ENCODE measurements at regions not wholly inside any gene's neighbourhood (a gene's known extent, or its start where the extent isn't known, plus 50 kb on each side); places are given as distances from the start of the nearest gene placed in this dataset.
"Not testable (repeated sequence)": the region's sequence is repeated elsewhere in the genome, so short reads cannot be mapped to it uniquely, and the experiment has no call there.

DNA sequence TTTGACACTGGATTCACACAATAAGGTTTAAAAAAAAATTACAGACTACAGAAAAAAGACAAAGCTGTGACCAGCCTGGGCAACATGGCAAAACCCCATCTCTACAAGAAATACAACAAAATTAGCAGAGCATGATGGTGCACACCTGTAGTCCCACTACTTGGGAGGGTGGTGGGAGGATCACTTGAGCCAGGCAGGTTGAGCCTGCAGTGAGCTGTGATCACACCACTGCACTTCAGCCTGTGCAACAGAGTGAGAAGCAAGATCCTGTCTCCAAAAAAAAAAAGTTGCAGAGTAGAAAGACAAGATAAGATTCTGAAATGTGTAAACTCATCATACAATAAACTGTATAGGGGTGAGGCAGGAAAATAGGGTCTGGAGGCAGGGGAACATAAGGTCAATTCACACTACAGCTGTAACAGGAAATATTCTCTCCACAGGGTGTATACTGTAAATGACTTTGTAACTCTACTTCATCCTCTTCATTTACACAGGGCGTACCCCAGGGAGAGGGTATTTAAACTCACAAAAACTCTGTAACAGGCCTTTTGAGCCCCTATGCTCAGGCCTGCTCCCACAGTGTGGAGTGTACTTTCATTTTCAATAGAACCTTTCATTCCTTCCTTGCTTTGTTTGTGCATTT, 112.6 kb upstream of the MAPK10 start:
- intact Hi-C loops (cut with DNase I; ENCODE audit: low total_unique reads): no loop called here
- Histone ChIP-seq H3K4me3 (no peak overlapping the region), H3K4me1 (no peaks in the 10 kb centered on the region), H3K27ac (no peak overlapping the region), H3K36me3 (no peaks in the 10 kb centered on the region), H3K27me3 (no peaks in the 10 kb centered on the region), H3K9me3 (no peaks in the 10 kb centered on the region)
- no peak for TF ChIP-seq POLR2A (IDR thresholded peaks at IDR 0.05)
- TF ChIP-seq, protein P1, sequence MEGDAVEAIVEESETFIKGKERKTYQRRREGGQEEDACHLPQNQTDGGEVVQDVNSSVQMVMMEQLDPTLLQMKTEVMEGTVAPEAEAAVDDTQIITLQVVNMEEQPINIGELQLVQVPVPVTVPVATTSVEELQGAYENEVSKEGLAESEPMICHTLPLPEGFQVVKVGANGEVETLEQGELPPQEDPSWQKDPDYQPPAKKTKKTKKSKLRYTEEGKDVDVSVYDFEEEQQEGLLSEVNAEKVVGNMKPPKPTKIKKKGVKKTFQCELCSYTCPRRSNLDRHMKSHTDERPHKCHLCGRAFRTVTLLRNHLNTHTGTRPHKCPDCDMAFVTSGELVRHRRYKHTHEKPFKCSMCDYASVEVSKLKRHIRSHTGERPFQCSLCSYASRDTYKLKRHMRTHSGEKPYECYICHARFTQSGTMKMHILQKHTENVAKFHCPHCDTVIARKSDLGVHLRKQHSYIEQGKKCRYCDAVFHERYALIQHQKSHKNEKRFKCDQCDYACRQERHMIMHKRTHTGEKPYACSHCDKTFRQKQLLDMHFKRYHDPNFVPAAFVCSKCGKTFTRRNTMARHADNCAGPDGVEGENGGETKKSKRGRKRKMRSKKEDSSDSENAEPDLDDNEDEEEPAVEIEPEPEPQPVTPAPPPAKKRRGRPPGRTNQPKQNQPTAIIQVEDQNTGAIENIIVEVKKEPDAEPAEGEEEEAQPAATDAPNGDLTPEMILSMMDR (IDR thresholded peaks at IDR 0.05 in 4 of 5, conservative IDR thresholded peaks at IDR 0.05 in 1 of 5): no peak
- ATAC-seq (no peak), DNase-seq (no peak)
- in situ Hi-C loops (cut with MboI; ENCODE audit: low sequenced_read_pairs in 4 of 4): no loop called here

DNA sequence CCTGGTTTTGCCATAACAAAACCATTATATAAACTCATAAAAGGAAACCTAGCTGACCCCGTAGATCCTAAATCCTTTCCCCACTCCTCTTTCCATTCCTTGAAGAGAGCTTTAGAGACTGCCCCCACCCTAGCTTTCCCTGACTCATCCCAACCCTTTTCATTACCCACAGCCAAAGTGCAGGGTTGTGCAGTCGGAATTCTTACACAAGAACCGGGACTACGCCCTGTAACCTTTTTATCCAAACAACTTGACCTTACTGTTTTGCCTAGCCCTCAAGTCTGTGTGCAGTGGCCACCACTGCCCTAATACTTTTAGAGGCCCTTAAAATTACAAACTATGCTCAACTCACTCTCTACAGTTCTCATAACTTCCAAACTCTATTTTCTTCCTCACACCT, 116.0 kb upstream of the PTPN13 start:
- H3K4me1 ChIP-seq; DNase-seq; intact Hi-C loops (cut with DNase I; ENCODE audit: low total_unique reads); H3K9me3 ChIP-seq; H3K4me3 ChIP-seq; H3K27me3 ChIP-seq; in situ Hi-C loops (cut with MboI; ENCODE audit: low sequenced_read_pairs in 4 of 4); H3K27ac ChIP-seq; H3K36me3 ChIP-seq; ATAC-seq: not testable (repeated sequence)

DNA sequence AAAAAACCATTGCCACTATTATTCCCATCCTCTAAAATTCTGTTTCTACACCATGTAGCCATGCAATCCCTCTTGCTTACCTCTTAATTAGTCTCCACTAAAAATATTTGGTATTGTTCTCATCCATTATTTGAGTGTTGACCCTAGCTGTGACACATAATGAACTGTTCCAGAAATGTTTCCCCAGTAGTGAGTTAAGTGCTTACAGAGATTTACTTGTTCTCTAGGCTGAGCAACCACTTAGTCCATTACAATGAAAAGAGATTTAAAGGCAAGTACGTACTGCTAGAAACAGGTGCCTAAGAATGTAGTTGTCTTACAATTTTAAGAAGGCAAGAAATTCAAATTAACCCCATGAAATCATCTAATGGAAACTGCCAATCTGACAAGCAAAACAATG, 112.7 kb upstream of the PTPN13 start:
- DNase-seq: no peak
- Histone ChIP-seq H3K9me3 (no peaks in the 10 kb centered on the region), H3K27me3 (no peaks in the 10 kb centered on the region), H3K36me3 (no peaks in the 10 kb centered on the region), H3K27ac (no peak overlapping the region), H3K4me1 (no peaks in the 10 kb centered on the region), H3K4me3 (no peak overlapping the region)
- intact Hi-C loops (cut with DNase I; ENCODE audit: low total_unique reads) (no loop called here), in situ Hi-C loops (cut with MboI; ENCODE audit: low sequenced_read_pairs in 4 of 4) (no loop called here)
- no peak for ATAC-seq
- TF ChIP-seq, protein P1 (IDR thresholded peaks at IDR 0.05 in 4 of 5, conservative IDR thresholded peaks at IDR 0.05 in 1 of 5): no peak
- TF ChIP-seq POLR2A (IDR thresholded peaks at IDR 0.05): no peak

DNA sequence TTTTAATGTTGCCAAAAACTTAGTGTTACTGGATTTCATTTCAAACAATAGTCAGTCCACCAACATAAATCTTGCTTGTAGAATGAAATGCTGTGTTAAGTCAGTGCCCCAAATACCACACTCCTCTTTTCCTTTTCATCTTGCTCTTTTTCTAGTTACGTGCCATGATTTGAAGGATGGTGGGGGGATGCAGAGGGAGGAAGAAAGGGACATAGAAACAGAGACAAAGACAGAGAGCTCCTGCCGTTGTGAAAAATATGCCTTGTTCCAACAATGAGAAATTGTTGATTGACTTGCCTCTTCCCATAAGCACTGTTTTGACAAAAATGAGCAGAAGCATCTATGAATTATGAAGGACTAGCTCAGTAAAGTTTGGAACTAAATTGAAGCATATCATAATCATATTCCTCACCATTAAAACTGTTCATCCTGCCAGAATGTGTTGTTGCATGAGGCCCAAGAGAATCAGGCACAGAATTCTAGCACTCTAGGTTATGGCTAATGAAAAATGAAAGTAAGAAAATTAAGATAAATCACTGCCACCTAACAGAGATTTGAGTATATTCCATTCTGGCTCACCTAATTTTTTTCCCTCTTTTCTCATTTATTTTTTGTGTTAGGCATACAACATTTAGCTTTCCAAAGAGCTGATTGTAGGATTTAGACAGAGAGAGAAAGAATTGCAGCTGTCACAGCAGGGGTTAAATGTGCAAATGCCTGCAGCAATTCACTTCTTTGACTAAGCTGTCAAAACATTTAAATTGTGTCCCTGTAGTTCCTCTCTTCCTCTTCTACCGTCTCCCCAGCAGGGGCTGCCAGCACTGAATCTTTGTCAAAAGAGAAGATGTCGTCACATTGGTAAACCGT, 111.6 kb upstream of the PTPN13 start:
- no peak overlapping the region for H3K4me3 ChIP-seq
- no peak overlapping the region for H3K27ac ChIP-seq
- H3K9me3 ChIP-seq: no peaks in the 10 kb centered on the region
- no peak for ATAC-seq
- H3K4me1 ChIP-seq: no peaks in the 10 kb centered on the region
- H3K36me3 ChIP-seq: no peaks in the 10 kb centered on the region
- in situ Hi-C loops (cut with MboI; ENCODE audit: low sequenced_read_pairs in 4 of 4) (no loop called here), intact Hi-C loops (cut with DNase I; ENCODE audit: low total_unique reads) (no loop called here)
- no peak for TF ChIP-seq POLR2A (IDR thresholded peaks at IDR 0.05)
- TF ChIP-seq, protein P1 (IDR thresholded peaks at IDR 0.05 in 4 of 5, conservative IDR thresholded peaks at IDR 0.05 in 1 of 5): no peak
- H3K27me3 ChIP-seq: no peaks in the 10 kb centered on the region
- DNase-seq: no peak

DNA sequence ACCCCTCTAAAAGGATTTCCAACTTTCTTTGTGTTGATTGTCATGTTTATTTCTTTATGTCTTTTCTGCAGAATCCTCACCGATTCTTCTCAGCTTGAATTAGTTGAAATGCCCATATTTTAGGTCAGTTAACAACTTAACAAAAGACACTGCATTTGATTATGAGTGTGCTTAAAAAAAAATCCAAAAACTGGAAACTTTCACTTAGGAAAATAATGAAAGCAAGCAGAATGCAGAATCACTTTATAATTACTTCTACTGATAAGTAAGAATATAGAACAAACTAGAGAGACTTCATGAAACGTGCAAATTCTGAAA, 111.0 kb upstream of the PTPN13 start:
- Histone ChIP-seq H3K4me1 (no peaks in the 10 kb centered on the region), H3K4me3 (no peak overlapping the region), H3K36me3 (no peaks in the 10 kb centered on the region), H3K27ac (no peak overlapping the region), H3K27me3 (no peaks in the 10 kb centered on the region), H3K9me3 (no peaks in the 10 kb centered on the region)
- TF ChIP-seq POLR2A (IDR thresholded peaks at IDR 0.05): no peak
- TF ChIP-seq, protein P1 (IDR thresholded peaks at IDR 0.05 in 4 of 5, conservative IDR thresholded peaks at IDR 0.05 in 1 of 5): no peak
- ATAC-seq (no peak), DNase-seq (no peak)
- intact Hi-C loops (cut with DNase I; ENCODE audit: low total_unique reads) (no loop called here), in situ Hi-C loops (cut with MboI; ENCODE audit: low sequenced_read_pairs in 4 of 4) (no loop called here)
